HG02938 (cell line): ENCODE measurements at regions not wholly inside any gene's neighbourhood (a gene's known extent, or its start where the extent isn't known, plus 50 kb on each side); places are given as distances from the start of the nearest gene placed in this dataset.

Source experiments
- ATAC-seq: cut with Tn5 transposase; IDR thresholded peaks from one replicate; pipeline ENCODE4 v1.9.1; 2021; ENCODE audit warnings: mild to moderate bottlenecking, moderate library complexity; ENCODE audit not compliant: unreplicated experiment

GRCh38 chr2:193966590-193966989 is 1690.4 kb upstream of the SLC39A10 start:
- ATAC-seq = no peak

DNA sequence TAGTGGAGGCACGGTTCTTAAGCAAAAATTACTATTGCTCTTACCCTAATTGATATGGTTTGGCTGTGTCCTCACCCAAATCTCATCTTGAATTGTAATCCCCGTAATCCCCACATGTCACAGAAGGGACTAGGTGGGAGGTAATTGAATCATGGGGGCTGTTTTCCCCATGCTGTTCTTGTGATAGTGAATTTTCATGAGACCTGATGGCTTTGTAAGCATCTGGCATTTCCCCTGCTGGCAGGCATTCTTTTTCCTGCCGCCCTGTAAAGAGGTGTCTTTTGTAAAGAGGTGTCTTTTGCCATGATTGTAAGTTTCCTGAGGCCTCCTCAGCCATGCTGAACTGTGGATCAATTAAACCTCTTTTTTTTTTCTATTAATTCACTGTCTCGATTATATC is 1691.8 kb upstream of the SLC39A10 start:
- ATAC-seq = no peak

DNA sequence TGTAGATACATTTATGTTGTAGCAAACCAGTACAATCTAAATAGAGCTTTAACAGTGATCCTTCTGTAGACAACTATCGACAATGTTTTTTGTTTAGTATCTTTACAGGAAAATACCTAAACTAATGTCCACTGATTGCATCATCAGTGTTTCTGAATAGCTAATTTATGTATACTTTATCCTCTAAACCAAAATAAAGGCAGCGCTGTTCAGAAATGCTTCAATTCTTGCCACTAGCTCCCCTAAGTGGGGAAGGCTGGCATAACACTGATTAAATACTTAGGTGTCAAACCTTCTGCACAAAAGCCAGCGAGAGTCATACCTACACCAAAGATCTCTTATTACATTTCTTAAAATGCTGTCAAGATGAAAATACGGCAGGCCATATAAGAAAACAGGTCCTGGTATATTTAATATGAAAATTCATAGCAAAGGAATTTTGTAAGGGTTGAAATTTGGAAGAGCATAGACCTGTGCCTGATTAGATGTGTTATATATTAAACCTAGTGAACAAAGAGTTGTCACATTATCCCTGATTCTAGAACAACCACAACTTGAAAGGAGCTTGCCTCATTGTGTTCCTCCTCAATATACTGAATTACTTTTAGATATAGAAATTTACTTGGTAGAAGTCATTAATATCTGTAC is 1693.4 kb upstream of the SLC39A10 start:
- peak; percentile 68 for ATAC-seq

DNA sequence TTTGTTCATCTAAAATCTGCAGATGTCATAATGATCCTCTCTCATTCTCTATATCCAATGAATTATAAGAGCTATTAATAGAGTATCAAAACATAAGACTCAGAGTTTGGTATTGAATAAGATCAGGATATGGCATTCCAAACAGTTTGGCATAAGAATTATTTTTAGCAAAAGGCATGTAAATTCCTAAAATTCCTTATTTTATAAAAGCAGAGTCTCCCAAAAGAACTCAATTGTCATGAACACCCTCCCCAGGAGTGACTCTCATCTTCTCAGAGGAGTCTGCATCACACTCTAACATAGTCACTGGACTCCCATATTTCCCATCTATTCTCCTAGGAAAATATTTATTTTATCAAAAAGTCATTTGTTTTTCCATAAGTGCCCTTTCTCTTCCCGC is 1710.2 kb upstream of the SLC39A10 start:
- no peak for ATAC-seq

DNA sequence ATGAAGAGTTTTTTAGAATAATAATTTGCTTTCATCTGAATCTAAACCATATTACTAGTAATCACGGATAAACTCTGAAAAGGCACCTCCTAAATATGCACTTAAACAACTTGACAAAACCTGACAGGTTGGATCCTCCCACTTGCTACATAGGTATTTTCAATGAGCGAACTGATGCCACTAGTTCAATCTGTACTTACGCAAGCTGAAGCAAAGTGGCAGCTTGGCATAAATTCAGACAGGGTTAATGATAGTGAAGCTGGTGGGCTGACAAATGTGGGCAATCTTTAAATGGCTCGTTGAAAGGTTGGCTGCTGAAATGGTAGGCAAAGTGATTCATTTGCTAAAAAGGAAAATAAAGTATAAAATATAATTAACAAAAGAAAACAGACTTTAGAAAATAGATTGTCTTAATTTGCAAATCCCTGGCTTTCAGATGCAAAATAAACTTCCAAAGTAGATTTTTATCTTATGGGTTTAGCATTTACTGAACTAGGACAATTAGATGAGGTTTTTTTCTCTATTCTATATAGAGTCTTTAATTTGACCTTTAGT is 1713.5 kb upstream of the SLC39A10 start:
- ATAC-seq = no peak

DNA sequence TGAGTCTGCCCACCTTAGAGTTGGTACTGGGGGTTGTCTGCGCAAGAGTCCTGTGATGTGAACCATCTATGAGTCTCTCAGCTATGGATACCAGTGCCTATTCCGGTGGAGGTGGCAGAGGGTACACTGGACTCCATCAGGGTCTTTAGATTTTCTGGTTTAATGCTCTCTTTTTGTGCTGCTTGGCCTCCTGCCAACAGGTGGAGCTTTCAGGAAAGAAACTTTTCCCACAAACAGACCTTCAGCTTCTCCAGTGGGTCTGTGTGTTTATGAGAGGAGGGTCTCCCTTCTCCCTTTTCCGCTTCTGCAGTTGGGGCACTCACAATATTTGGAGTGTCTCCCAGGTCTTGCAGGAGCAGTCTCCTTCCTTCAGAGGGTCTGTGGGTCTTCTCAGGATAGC is 1721.9 kb upstream of the SLC39A10 start:
- ATAC-seq = no peak

DNA sequence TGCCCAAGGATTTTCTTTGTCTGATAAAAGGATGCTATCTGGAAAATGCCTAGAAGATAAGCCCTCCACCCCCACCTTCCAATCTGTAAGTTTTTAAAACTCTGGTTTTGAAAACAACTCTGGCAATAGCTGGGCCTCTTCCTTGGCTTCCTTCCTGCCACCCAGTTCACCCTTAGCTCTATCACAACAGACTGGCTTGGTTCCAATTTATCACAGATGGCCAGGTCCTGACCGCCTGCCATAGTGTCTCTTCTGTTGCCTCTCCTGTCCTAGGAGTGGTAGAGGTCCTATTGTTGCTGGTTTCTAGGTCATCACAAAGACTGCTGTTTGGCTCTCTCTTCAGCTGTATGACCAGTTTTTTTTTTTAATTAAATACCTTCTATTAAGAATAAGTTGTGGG is 1727.9 kb upstream of the SLC39A10 start:
- ATAC-seq = no peak

DNA sequence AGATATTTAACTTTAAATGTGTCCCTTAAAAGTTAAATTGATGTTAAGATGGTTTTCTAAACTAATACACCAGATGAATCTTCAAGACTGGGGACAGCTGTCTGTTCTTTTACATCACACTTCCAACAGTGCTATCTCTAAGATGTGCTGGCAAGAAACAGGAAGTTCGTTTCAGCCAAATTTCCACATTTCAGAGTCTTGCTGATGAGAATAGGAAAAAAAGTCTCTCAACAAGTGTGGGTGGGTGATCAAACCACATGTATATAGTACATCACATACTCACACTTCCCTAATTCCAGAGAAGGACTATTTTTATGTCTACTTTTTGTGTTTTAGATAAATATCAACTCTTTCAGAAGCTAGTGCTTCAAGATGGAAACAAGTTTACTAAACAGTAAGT is 1712.8 kb upstream of the TMEFF2 start:
- ATAC-seq = no peak

DNA sequence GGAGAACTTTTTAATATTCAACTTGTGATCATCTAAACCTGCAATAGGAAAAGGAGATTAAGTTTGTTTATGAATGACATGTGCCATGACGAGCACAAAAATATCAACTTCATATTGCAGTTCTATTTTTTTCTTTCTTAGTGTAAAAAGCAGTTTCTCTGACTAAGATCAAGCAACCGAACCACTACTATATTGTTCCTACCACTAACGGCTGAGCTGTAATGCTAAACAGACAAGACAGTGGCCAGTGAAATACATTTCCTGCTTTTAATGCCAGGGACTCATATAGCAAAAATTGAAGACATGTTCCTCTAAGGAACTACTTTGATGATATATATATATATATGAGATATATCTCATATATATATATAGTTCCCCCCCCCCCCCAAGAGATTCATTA is 1705.6 kb upstream of the TMEFF2 start:
- ATAC-seq = no peak

- no peak for ATAC-seq
Observed at GRCh38 chr2:193895226-193895625, 1700.5 kb upstream of the TMEFF2 start.

GRCh38 chr2:193894081-193894480 is 1699.3 kb upstream of the TMEFF2 start:
- ATAC-seq = no peak

DNA sequence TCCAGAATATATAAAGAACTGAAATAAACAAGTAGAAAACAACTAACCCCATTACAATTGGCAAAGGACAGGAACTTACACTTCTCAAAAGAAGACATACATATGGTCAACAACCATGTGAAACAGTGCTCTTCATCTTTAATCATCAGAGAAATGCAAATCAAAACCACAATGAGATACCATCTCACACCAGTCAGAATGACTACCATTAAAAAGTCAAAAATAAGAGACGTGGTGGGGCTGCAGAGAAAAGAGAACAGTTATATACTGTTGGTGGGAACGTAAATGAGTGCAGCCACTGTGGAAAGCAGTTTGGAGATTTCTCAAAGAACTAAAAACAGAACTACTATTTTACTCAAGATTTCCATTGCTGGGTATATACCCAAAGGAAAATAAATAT is 1696.3 kb upstream of the TMEFF2 start:
- no peak for ATAC-seq

- ATAC-seq = no peak
Observed at GRCh38 chr2:193885419-193885818, 1690.7 kb upstream of the TMEFF2 start.

DNA sequence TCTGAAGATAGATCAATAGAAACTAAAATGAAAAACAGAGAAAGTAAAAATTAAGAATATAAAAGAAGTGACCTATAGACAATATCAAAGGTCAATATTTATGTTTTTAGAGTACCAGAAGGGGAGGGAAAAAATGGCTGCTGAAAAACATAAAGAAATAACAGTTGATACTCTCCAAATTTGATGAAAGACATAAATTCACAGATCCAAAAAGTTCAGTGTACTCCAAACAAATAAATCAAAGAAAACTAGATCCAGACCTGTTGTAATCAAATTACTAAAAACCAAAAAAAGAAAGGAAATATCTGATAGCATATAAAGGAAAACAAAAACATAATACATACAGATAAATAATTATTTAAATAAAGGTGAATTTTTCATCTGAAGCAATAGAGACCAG is 1689.1 kb upstream of the TMEFF2 start:
- no peak for ATAC-seq

DNA sequence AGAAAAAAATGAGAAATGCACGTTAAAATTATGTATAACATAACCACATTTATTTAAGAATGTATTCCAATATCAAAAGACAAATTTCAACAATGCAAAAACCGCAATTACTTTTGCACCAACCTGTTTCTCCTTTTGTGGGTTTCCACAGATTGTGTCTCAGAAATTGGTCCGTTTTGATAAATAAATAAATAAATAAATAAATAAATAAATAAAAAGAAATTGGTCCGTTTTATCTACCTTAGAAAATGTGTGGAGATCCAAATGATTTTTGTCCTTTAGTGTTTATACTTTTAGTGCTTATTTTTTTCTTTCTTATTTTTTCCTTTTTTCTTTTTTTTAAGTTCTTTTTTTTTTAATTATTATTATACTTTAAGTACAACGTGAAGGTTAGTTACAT is 1682.2 kb upstream of the TMEFF2 start:
- no peak for ATAC-seq

DNA sequence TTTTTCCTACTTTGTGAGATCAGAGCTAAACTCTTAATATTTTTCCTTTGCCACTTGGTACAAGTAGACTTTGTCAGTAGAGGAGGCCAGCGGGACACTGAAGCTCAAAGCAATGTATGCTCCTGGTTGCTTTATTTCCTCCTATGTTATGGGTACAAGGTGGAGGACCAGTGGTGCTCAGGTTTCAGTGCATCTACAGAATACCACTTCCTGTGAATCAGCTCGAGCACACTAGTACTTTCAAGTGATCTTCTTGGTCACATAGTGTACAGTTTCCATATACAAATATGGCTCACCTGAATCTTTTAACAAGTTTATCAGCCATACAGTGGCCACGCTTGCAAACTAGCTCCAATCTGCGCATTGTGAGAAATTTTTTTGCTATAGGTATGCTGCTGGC is 1674.8 kb upstream of the TMEFF2 start:
- ATAC-seq = no peak

DNA sequence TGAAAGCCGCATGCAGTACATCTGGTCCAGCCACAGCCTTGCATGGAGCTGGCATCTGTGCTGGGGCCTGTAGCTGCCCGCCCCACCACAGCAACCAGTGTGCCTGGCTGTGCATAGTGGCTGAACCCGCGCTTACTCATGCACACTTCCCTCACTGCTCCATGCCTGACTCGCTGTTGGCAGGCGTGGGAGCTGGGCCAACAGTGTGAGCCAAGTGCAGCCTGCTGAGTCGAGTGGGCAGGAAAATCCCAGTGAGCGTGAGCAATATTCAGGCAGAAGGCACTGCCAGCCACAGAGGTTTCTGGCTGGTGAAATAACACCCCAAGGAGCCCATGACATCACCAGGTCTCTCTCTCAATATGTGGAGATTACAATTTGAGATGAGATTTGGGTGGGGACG is 1674.1 kb upstream of the TMEFF2 start:
- ATAC-seq = no peak

DNA sequence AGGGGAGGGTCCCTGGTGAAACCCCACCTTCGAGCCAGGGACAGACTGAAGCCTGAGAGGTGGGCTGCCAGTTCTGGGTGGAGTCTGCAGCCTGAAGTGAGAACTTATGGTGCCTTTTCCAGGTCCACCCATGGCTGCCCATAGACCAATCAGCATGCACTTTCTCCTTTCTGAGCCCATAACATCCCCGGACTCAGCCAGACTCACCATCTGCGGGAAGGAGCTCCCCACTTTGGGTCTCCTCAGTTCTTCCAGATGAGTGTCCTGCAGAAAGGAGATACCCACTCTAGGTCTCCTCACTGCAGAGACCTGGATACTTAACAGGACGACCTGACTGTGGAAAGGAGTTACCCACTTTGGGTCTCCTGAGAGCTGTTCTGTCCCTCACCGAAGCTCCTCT is 1673.4 kb upstream of the TMEFF2 start:
- no peak for ATAC-seq

DNA sequence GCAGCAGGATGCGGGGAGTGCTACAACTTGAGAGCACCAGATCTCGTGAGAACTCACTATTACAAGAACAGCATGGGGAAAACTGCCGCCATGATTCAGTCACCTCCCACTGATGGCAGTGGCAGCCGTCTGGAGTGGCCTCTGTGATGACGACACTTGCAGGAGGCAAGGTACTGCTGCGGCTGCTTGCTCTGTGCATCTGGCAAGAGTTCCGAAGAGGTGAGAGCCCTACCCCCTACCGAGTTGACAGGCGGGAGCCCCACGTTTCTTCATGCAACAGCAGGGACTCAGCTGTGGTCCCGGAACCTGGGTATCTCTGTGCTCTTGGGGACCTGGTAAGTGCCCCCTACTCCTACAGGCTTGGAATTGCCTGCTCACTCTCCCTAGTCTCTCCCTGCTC is 1672.7 kb upstream of the TMEFF2 start:
- ATAC-seq = no peak

GRCh38 chr2:193861557-193861956 is 1666.8 kb upstream of the TMEFF2 start:
- no peak for ATAC-seq

DNA sequence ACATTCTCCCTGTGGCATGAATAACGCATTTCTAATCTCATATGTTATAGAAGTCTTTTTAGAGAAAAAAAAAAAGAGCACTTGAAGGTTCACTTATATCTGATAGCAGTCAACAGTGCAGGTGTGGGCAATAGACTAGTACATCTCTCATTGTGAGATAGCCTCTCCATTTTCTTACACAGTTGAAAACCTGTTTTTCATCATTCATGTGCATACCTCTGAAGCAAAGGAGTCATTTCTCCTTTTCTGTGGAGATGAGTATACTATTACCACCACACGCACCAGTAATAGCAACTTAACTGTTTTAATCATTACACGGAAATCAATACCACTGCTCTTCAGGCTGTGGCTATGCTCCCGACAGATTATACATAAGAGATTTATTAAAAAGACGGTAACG is 1653.3 kb upstream of the TMEFF2 start:
- ATAC-seq = no peak

GRCh38 chr2:193847130-193847529 is 1652.4 kb upstream of the TMEFF2 start:
- no peak for ATAC-seq

DNA sequence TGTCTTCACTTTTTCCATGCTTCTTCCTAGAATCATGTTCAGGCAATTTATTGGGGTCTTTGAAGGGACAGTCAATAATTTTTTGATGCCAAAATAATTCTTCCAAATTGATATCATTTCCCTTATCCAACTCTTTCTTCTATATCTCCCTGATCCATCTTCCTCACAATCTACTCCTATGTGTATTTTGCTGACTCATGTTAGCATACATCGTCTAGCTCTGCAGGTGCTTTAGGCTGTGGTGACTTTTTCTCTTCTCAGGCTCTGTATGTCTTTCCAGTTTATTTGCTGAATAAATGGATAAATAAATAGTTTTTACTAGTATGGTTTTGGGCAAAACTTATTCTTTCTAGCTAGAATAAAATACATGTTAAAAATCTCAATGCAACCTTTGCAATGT is 1650.9 kb upstream of the TMEFF2 start:
- no peak for ATAC-seq
